Prostate gland (tissue), 2 donors: ENCODE measurements at regions not wholly inside any gene's neighbourhood (a gene's known extent, or its start where the extent isn't known, plus 50 kb on each side); places are given as distances from the start of the nearest gene placed in this dataset.
A peak's percentile ranks its signal among the peaks of the same experiment; 100 is the strongest.

ENCODE experiments used
- DNase-seq: peaks from one replicate; pipeline ENCODE4 v3.0.0-alpha.2; 2019; ENCODE audit warnings: low spot score
- H3K27ac ChIP-seq, 2 donors: fragments of 200-600 bp; sonication (generic); 2 replicates each; pipeline ENCODE4 v1.5.1; 2017 to 2019
- H3K27me3 ChIP-seq: fragments of 200-600 bp; sonication (generic); replicated peaks from 2 replicates; pipeline ENCODE4 v1.5.1; 2019; ENCODE audit not compliant: insufficient read depth
- H3K36me3 ChIP-seq, 2 donors: fragments of 200-600 bp; sonication (generic); 1 replicate in 1 of 2; 2 replicates in 1 of 2; pipeline versions ENCODE4 v1.5.1 to v1.8.1; 2017 to 2019
- H3K4me1 ChIP-seq: fragments of 200-600 bp; sonication (generic); replicated peaks from 2 replicates; pipeline ENCODE4 v1.5.1; 2019
- H3K4me3 ChIP-seq, 2 donors: fragments of 200-600 bp; sonication (generic); 2 replicates each; pipeline ENCODE4 v1.5.1; 2017 to 2019
- H3K9me3 ChIP-seq: fragments of 200-600 bp; sonication (generic); 2 replicates; pipeline ENCODE4 v1.5.1; 2017
- CTCF ChIP-seq, 4 experiments: fragments of 200-600 bp in 2 of 4; fragments of 450-650 bp in 2 of 4; sonication (generic) in 2 of 4; IDR thresholded peaks; 1 replicate in 3 of 4; 2 replicates in 1 of 4; pipeline ENCODE4 v1.5.1; 2016 to 2019; ENCODE audit warnings: antibody characterized with exemption in 4 of 4, mild to moderate bottlenecking in 2 of 4, moderate library complexity in 2 of 4
- POLR2A ChIP-seq: fragments of 450-650 bp; IDR thresholded peaks from one replicate; pipeline ENCODE4 v1.6.1; 2016; ENCODE audit warnings: antibody characterized with exemption, mild to moderate bottlenecking
- POLR2AphosphoS5 ChIP-seq: sonication (generic); formaldehyde crosslinking; IDR thresholded peaks from one replicate; pipeline ENCODE4 v1.6.1; 2017; ENCODE audit warnings: antibody characterized with exemption
- WGBS: methylation state at CpG from one replicate; pipeline ENCODE4 v1.1.5; 2018; 5-methylcytosine and 5-hydroxymethylcytosine counted together
- intact Hi-C: fragments of 100-400 bp; cut with DNase I; formaldehyde crosslinking; loops from one replicate; pipeline ENCODE4 v1.14.2; 2022

- no peaks in the 10 kb centered on the region for H3K36me3 ChIP-seq
- H3K27ac ChIP-seq = no peak overlapping the region
- H3K9me3 ChIP-seq = no peaks in the 10 kb centered on the region
- WGBS = 66% methylated on average over 11 of the region's 11 CpGs
- no peak for DNase-seq
- intact Hi-C loops = loop anchor here (10.0 kb wide), 1 partner anchor 221 kb away; no protein-coding TSS in a partner anchor
- no peak for TF ChIP-seq POLR2A
- TF ChIP-seq POLR2AphosphoS5 = no peak
- H3K4me1 ChIP-seq = no peaks in the 10 kb centered on the region
- no peaks in the 10 kb centered on the region for H3K27me3 ChIP-seq
- H3K4me3 ChIP-seq = no peak overlapping the region
Observed at GRCh38 chr9:87255431-87256155, 242.1 kb upstream of the DAPK1 start.

GRCh38 chr9:87256973-87257372, 240.7 kb upstream of the DAPK1 start:
- TF ChIP-seq CTCF (IDR thresholded peaks at IDR 0.05) = no peak
- no peak for TF ChIP-seq POLR2AphosphoS5
- TF ChIP-seq POLR2A = no peak
- Histone ChIP-seq H3K9me3 (no peaks in the 10 kb centered on the region), H3K4me1 (no peaks in the 10 kb centered on the region), H3K36me3 (no peaks in the 10 kb centered on the region), H3K27me3 (no peaks in the 10 kb centered on the region), H3K27ac (no peak overlapping the region), H3K4me3 (no peak overlapping the region)
- no peak for DNase-seq
- intact Hi-C loops = loop anchor here (10.0 kb wide), 1 partner anchor 222 kb away; no protein-coding TSS in a partner anchor

- DNase-seq = no peak
- H3K4me1 ChIP-seq = no peaks in the 10 kb centered on the region
- intact Hi-C loops = loop anchor here (10.0 kb wide), 1 partner anchor 225 kb away; no protein-coding TSS in a partner anchor
- no peak for TF ChIP-seq CTCF (IDR thresholded peaks at IDR 0.05)
- no peak for TF ChIP-seq POLR2AphosphoS5
- no peak for TF ChIP-seq POLR2A
- no peaks in the 10 kb centered on the region for H3K9me3 ChIP-seq
- H3K36me3 ChIP-seq = no peaks in the 10 kb centered on the region
- H3K4me3 ChIP-seq = no peak overlapping the region
- no peaks in the 10 kb centered on the region for H3K27me3 ChIP-seq
- H3K27ac ChIP-seq = no peak overlapping the region
- WGBS = 70% methylated on average over 20 of the region's 20 CpGs
Observed at GRCh38 chr9:87259543-87260518, 237.8 kb upstream of the DAPK1 start.

GRCh38 chr9:87263291-87263690, 234.4 kb upstream of the DAPK1 start:
- DNase-seq = no peak
- Histone ChIP-seq H3K27me3 (no peaks in the 10 kb centered on the region), H3K27ac (no peak overlapping the region), H3K36me3 (no peaks in the 10 kb centered on the region), H3K9me3 (no peaks in the 10 kb centered on the region), H3K4me3 (no peak overlapping the region), H3K4me1 (no peaks in the 10 kb centered on the region)
- intact Hi-C loops = no loop called here
- 74% methylated on average over 9 of the region's 9 CpGs for WGBS
- peak in 1 of 4 experiments; percentile 11 for TF ChIP-seq CTCF (IDR thresholded peaks at IDR 0.05)
- no peak for TF ChIP-seq POLR2AphosphoS5

- H3K36me3 ChIP-seq = no peaks in the 10 kb centered on the region
- no peak overlapping the region for H3K27ac ChIP-seq
- WGBS = 95% methylated on average over 1 of the region's 1 CpG
- H3K27me3 ChIP-seq = no peaks in the 10 kb centered on the region
- H3K4me1 ChIP-seq = no peaks in the 10 kb centered on the region
- H3K9me3 ChIP-seq = no peaks in the 10 kb centered on the region
- intact Hi-C loops = no loop called here
- no peak for DNase-seq
- H3K4me3 ChIP-seq = no peak overlapping the region
- TF ChIP-seq POLR2AphosphoS5 = no peak
- no peak for TF ChIP-seq POLR2A
- TF ChIP-seq CTCF (IDR thresholded peaks at IDR 0.05) = no peak
Observed at GRCh38 chr9:87266697-87267096, 231.0 kb upstream of the DAPK1 start.
